SK-N-SH treated with all-trans-retinoic acid at 6 μM for 48 hours (cell line): ENCODE measurements at regions not wholly inside any gene's neighbourhood (a gene's known extent, or its start where the extent isn't known, plus 50 kb on each side); places are given as distances from the start of the nearest gene placed in this dataset.
"Not testable (repeated sequence)": the region's sequence is repeated elsewhere in the genome, so short reads cannot be mapped to it uniquely, and the experiment has no call there.

Experiments used
- CREB5 ChIP-seq: fragments of 250-450 bp; sonication (Bioruptor Pico); IDR thresholded peaks from 2 replicates; pipeline ENCODE4 v1.5.1; 2020; ENCODE audit warnings: low read depth, mild to moderate bottlenecking, moderate library complexity
- ESRRG ChIP-seq: fragments of 250-450 bp; sonication (Bioruptor Pico); IDR thresholded peaks from 2 replicates; pipeline ENCODE4 v1.6.1; 2021; ENCODE audit warnings: mild to moderate bottlenecking
- GLIS3 ChIP-seq: fragments of 250-450 bp; sonication (Bioruptor Pico); IDR thresholded peaks from 2 replicates; pipeline ENCODE4 v1.5.0; 2020; ENCODE audit warnings: mild to moderate bottlenecking, moderate library complexity
- PATZ1 ChIP-seq: fragments of 250-450 bp; sonication (Bioruptor Pico); IDR thresholded peaks from 2 replicates; pipeline ENCODE4 v1.8.0; 2020; ENCODE audit warnings: mild to moderate bottlenecking, moderate library complexity, borderline replicate concordance
- PPARA ChIP-seq: fragments of 250-450 bp; sonication (Bioruptor Pico); IDR thresholded peaks from 2 replicates; pipeline ENCODE4 v1.5.0; 2020; ENCODE audit warnings: mild to moderate bottlenecking, borderline replicate concordance
- RARB ChIP-seq: fragments of 250-450 bp; sonication (Bioruptor Pico); IDR thresholded peaks from 2 replicates; pipeline ENCODE4 v1.8.0; 2021; ENCODE audit warnings: mild to moderate bottlenecking, moderate library complexity
- TCF4 ChIP-seq: fragments of 250-450 bp; sonication (Bioruptor Pico); IDR thresholded peaks from 2 replicates; pipeline ENCODE4 v1.8.0; 2021; ENCODE audit warnings: mild to moderate bottlenecking, moderate library complexity, borderline replicate concordance
- TSHZ2 ChIP-seq: fragments of 250-450 bp; sonication (Bioruptor Pico); IDR thresholded peaks from 2 replicates; pipeline ENCODE4 v1.5.0; 2020; ENCODE audit warnings: mild to moderate bottlenecking, moderate library complexity
- ZFP3 ChIP-seq: fragments of 250-450 bp; sonication (Bioruptor Pico); IDR thresholded peaks from 2 replicates; pipeline ENCODE4 v1.5.0; 2020; ENCODE audit warnings: mild to moderate bottlenecking, moderate library complexity

GRCh38 chr16:29221281-29221955 is 185.1 kb downstream of the NPIPB11 start:
- TF ChIP-seq GLIS3; PATZ1 (CRISPR knock-in tag); ESRRG (CRISPR knock-in tag); PPARA (CRISPR knock-in tag); RARB (CRISPR knock-in tag); TSHZ2 (CRISPR knock-in tag); ZFP3; CREB5 (CRISPR knock-in tag): not testable (repeated sequence)
- TF ChIP-seq TCF4 (CRISPR knock-in tag) = peak; percentile 17; the same call in 1 of the 2 replicates
